HG03460 (cell line): ENCODE measurements at regions not wholly inside any gene's neighbourhood (a gene's known extent, or its start where the extent isn't known, plus 50 kb on each side); places are given as distances from the start of the nearest gene placed in this dataset.
"Not testable (repeated sequence)": the region's sequence is repeated elsewhere in the genome, so short reads cannot be mapped to it uniquely, and the experiment has no call there.

Experiments used
- ATAC-seq: cut with Tn5 transposase; IDR thresholded peaks from one replicate; pipeline ENCODE4 v1.9.1; 2021; ENCODE audit not compliant: unreplicated experiment

DNA sequence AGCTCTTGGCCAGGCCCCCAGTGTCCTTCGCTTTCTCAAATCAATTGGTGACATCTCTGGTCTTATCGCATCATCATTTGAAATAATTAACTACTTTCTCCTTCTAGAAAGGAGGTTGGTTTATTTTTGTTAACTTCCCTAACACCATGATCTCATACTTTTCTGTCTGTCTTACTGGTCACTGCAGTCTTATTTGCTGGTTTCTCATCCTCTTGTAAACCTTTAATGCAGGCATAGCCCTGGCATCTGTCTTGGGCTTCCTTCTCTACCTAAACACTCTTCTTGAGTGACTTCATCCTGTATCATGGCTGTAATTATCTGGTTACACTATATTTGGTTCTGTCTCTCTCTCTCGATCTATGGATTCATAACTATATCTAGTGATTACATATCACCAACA, 152.8 kb downstream of the CYSLTR2 start:
- ATAC-seq = no peak

DNA sequence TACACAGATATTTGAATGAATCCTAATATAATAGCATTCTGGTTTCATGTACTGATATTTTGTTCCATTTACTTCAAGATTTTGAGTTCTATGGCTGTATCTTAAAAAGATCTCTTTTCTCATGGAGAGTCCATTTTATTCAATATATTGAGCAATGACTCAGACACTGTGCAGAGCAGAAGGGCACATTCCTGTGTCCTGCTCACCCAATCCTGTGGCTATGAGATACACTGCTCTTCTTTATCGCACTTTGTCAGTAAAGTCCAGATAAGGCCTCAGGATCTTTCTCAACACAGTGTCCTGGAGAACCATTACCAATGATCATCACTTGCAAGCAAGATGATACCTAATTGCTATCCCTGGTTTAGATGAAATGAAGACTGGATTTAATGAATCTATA, 155.0 kb downstream of the CYSLTR2 start:
- ATAC-seq = no peak

DNA sequence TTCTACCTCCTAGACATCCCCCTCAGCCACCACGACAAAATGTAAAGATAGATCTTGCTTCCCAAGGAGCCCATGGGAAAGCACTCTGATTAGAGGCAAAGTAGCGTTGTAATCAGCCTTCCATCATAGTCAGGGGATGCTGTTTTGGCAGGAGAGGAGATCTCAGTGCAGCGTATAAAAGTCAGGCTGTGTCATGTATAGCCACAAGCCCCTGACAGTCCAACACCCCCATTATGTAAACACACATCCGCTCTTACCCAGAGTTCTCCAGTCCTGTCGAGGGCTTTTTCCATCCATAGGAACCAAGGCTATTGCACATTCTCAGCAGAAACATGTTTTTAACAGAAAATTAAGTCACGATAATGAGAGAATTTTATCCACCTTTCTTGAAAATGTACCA, 156.3 kb downstream of the CYSLTR2 start:
- ATAC-seq = no peak

DNA sequence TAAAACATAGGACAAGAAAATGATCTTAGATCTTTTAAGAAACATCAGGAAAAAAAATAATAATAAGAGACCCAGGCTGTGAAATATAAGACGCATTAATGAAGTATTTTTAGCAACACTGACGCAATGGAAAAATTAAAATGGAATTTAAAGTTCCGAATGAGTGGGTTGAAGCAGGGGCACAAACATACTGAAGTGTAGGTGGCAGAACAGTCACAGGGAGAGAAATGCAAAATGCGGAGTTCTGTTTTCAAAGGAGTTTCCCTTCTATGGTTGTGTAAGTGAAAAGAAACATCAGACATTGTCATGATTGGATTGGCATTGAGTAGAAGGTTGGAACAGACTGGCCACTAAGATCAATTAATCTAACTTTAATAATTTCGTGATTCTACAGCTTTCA, 159.8 kb downstream of the CYSLTR2 start:
- ATAC-seq = no peak

DNA sequence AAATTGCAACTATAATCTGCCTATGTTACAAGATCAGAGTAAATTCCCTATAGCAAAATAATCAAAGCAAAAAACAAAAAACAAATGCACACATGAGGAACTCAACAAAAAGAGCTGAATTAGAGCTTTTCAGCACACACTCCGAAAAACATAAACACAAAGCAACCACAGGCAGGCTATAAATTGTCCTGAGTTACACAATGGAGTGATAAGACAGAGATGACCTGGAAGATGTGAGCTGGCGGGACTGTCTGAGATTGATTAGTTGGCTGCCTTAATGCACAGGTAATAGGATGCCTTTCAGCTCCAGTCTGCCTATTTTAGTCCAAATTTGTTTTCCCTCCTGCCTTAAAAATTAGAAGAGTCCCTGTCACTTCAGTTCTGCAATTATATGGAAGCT, 159.0 kb upstream of the FNDC3A start:
- no peak for ATAC-seq

DNA sequence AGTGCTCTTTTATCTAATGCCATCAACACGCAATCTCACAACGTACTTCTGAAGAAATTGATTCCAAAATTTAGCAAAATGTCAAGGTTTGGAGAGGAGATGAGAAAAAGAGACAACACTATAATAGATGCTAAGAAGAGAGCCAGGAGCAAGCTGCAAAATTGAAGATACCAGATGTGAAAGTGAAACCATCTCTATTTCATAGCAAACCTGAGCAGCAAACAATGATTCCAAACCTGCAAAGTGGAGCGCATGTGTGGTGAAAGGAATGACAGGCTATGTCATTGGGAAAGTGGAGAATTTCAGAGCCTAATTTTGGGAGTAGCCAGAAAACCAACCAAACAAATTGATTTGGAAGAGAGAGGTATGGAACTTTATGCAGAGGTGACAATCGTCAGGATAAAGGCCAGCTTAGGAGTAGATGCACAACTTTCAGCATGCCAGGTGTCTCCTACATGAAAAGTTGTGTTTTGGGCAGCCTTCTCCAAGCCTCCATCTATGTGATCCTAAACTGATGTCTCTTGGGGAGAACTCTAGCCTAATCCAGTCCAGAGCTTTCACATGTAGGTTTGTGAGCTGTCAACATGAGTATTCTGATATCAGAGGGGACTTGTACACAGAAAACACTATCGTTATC, 158.4 kb upstream of the FNDC3A start:
- ATAC-seq = no peak

DNA sequence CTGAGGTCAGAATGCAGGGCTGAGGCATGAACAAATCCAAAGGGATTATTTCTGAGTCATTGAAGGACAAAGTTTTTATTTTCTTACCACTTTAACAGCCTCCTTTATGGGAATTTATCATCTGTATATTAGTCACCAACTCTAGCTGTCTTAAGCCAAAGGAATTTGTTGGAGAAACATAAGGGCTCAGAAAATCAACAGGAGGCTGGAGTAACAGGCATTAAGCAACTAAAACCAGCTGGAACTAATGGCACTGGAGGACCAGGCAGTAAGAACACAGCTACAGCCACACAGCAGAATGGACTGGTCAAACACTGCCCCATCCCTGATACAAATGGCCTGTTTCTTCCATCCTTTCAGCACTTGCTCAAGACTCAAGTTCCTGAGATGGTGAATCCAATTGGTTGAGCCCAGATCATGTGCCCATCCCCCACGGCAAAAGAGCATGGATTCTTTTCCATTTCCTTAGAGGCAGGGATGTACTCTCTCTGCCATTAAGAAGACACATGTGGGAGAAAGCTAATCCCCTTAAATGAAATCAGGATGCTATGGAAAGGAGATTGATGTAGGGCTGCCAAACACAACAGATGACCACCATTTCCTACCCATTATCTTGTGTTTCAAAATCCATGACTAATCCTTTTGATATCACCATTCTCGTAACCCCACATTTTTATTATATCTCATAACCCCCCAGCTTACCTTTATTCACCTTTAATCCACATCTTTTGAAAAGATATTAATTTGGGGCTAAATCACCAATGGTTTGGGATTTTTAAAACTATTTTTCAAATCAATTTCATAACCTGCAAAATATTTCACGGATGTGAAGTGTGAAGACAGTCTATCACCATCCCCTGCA, 157.0 kb upstream of the FNDC3A start:
- no peak for ATAC-seq

DNA sequence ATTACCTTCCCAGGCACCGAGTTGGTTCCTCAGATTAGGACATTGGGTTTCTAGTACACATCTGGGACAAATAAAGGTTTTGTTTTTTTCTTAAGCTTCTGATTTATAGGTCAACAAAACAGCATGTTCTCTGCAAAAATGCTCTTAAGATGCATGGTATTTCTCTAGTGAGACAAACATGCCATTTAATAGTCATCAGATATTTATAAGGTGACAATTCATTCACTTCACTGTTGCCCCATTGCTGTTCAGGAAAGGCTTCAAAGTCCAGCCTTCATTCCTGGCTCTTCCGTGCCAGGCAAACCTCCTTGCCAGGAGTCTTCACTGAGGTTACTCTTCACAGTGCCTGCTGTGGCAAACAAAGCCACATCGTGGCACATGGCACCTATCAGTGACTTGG, 156.3 kb upstream of the FNDC3A start:
- ATAC-seq = no peak

DNA sequence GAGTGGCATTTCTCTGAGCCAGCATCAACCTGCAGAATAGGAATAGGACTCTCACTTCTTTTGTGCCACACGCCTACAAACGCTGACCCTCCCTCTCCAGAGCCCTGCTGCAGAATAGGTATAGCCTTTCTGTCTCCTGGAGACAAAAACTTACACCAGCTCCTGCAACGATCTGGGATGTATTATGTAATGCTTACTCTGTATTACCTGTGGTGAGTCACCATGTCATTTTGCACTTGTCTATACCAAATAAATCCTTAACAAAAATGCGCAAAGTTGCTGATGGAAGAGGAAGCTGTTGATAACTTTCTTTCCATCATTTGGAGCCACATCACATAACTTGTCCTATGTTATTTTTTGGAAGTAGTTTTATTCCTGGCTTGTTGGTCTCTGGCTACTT, 155.8 kb upstream of the FNDC3A start:
- ATAC-seq = no peak

DNA sequence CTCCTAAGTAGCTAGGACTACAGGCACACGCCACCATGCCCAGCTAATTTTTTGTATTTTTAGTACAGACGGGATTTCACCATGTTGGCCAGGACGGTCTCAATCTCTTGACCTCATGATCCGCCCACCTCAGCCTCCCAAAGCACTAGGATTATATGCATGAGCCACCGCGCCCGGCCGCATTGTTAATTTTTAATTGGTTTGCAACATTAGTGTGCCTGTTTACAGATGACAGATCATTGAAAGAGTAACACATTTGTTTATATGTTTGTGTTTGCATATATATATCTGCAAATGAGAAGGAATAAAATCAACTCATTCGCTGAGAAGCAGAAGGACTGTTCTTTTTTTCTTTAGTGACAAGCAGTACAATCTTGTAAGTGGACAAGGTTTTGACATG, 152.2 kb upstream of the FNDC3A start:
- not testable (repeated sequence) for ATAC-seq

DNA sequence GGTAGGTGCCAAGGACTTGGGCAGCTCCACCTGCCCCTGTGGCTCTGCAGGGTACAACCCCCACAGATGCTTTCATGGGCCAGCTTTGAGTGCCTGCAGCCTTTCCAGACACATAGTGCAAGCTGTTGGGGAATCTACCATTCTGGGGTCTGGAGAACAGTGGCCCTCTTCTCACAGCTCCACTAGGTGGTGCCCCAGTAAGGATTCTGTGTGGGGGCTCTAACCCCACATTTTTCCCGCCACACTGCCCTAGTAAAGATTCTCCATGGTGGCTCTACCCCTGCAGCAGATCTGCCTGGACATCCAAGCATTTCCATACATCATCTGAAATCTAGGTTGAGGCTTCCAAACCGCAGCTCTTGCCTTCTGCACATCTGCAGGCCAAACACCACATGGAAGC, 149.7 kb upstream of the FNDC3A start:
- no peak for ATAC-seq

DNA sequence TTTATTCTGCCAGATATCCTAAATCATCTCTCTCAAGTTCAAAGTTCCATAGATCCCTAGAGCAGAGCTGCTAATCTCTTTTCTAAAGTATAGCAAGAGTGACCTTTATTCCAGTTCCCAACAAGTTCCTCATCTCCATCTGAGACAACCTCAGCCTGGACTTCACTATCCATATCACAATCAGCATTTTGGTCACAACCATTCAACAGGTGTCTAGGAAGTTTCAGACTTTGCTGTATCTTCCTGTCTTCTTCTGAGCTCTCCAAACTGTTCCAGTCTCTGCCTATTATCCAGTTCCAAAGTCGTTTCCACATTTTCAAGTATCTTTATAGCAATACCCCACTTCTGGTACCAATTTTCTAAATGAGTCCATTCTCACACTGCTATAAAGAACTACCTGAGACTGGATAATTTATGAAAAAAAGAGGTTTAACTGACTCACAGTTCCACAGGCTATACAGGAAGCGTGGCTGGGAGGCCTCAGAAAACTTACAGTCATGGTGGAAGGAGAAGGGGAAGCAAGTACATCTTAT, 148.7 kb upstream of the FNDC3A start:
- not testable (repeated sequence) for ATAC-seq

DNA sequence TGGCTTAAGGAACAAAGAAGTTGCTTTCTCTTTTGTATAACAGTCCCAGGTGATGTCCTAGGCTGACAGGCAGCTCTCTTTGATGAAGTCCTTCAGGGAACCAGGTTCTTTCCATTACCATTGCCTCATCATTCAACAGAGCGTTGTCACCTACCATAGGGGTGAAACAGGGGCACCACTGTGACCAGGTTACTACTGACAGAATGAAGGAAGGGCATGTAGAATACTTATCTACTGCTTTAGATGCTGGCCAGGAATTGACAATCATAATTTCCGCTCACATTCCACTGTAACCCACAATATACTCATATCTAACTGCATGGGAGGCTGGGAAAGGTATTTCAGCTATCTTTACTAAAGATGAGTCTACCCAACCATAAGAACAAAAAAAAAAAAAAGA, 148.0 kb upstream of the FNDC3A start:
- ATAC-seq = no peak

DNA sequence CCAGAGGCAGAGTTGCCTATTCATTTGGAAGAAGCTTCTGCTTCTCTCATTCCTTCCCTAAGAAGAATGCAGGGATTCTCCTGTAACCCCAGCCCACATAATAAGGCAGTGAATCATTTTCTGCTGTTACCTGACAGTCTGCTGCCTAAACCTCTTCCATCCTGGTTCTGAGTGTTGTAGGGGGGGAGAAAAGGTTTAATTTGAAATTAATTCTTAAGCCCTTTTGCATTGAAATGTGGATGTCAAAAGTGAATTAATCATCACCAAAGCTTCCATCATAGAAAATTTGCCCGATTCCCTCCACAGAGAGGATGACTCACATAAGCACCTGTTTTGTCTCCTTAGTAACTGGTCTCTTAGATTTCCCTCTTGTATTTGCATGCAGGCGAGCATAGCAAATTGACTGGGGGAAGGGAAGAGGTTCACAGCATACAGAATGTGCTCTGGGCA, 146.7 kb upstream of the FNDC3A start:
- ATAC-seq = no peak

DNA sequence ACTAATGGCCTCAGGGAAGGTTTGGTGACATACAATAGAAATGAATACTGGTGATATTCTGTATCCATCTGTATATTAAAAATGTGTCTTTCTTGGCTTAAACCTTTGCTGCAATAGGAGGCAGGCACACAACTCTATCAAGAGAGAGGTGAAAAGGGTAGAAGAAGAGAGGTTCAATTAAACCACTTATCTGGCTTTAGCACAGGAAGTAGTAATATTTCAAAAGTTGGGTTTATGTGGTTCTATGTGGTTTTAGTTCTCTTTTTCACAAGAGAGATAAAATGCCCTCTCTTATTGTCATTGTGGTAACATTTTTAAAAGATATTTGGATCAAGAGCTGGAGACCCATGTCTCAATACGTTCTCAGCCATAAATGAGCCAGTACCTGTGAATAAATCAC, 146.2 kb upstream of the FNDC3A start:
- ATAC-seq = no peak

DNA sequence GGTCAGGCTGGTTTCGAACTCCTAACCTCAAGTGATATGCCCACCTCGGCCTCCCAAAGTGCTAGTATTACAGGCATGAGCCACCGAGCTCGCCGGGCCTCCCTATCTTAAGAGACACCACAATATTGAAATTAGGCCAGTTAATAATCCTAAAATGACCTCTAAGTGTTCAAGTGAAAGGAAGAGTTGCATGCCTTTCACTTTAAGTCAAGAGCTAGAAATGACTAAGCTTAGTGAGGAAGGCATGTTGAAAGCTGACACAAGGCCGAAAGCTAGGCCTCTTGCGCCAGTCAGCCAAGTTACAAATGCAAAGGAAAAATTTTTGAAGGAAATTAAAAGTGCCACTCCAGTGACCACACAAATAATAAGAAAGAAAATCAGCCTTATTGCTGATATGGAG, 144.5 kb upstream of the FNDC3A start:
- ATAC-seq = no peak

DNA sequence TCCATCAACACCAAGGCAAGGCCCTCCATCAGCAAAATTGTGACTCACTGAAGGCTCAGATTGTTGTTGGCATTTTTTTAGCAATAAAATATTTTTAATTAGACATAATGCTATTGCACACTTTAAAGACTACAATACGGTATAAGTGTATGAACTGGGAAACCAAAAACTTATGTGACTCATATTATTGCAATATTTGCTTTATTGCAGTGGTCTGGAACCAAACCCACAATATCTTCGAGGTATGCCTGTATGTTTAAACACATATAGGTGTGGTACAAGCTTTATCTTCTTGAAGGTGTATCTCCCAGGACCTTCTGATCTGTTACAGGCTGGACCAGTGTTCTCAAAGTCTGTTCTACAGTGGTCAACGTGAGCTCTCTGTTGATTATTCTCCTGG, 142.3 kb upstream of the FNDC3A start:
- no peak for ATAC-seq

DNA sequence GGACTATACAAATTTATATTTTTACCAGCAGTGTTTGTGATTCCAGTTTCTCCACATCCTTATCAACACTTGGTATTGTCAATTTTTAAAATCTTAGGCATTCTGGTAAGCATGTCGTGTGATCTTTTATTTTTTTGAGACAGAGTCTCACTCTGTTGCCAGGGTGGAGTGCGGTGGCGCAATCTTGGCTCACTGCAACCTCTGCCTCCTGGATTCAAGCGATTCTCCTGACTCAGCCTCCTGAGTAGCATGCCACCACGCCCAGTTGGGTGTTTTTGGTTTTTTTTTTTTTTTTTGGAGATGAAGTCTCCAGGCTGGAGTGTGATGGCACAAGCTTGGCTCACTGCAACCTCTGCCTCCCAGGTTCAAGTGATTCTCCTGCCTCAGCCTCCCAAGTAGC, 140.4 kb upstream of the FNDC3A start:
- ATAC-seq = not testable (repeated sequence)

DNA sequence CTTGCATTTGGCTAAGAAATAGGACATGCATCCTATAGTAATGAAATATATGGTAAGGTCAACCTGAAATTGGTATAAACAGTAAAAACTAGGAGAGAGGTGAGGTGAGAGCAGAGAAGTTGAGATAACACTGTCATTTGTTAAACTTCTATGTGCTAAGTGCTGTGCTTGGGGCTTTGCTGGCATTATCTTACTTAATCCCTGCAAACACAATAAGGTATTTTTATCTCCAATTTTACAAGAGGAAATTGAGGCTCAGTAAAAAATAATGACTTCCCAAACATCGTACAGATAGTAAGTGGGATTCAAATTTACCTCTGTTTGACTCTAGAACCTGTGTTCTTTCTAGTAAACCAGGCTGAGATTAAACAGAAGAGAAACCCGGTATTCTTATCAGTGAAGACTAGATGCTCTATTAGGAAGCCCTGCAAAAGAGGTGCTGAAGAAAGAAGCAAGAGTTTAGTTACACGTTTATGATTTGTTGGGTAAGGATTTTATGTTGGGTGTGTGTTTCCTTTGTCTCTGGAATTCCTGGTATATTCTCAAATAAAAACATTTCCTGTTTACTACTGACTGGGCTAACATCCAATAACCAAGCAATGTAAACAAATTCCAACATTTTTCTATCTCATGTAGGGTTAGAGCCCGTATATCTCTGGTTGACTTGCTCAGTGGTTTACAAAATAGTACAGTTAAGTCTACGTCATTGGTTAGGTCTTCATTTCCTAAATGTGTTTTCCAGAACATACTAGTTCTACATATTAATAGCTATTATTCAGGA, 137.3 kb upstream of the FNDC3A start:
- ATAC-seq = no peak

DNA sequence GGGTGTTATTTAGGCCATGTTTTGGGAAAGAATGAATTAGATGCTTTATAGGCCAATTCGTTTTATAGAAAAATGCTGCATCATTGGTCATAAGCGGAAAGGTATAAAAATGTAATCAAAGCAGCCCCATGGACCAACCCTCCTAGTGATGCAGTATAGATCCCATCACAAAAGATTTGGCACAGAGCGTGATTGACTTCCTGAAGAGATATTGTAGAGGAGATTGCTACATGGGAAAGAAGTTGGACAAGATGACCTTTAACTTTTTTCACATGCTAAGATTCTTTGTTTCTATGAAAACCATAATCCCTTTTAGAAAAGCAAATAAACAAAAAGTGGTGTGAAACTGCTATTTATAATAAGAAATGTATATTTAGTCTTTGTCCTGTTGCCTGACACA, 136.5 kb upstream of the FNDC3A start:
- ATAC-seq = no peak

DNA sequence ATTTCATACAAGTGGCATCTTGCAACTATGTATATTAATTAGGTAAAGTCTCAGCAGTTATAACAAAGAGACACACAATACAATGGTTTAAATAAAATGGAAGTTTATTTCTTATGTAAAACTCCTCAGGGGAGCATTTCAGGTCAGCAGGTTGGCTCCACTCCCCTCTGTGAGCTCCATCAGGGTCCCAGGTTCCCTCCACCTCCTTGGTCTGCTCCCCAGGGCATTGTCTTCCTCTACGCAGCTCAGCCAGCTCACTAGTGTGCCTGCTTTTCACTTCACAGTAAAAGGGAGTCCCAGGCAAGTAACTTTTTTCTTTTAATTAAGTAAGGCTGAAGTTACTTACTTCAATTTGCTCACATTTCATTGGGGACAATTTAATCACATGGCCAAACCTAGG, 135.3 kb upstream of the FNDC3A start:
- no peak for ATAC-seq

DNA sequence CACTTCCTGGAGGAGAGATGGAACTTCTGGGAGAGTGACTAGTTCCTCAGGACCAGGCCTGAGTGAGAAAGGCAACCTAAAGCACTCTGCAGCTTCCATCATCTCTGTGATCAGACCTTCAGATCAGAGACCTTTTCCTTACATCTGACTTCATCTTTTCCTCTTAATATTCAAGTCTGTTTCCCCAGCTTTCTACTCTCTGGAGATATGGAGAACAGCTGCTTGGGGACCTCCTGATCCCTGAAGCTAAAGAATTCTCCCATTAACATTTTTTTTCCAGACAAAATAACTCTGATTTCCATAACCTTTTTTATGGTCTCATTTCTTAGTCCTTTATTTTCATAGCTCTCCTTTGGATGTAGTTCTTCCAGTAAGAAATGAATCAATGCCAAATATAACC, 133.4 kb upstream of the FNDC3A start:
- ATAC-seq = no peak
